Neural cell (in vitro differentiated cells): ENCODE measurements at regions not wholly inside any gene's neighbourhood (a gene's known extent, or its start where the extent isn't known, plus 50 kb on each side); places are given as distances from the start of the nearest gene placed in this dataset.

Experiments used
- CTCF ChIP-seq: fragments of 450-650 bp; IDR thresholded peaks from 2 replicates; pipeline ENCODE4 v1.5.1; 2014; ENCODE audit warnings: antibody characterized with exemption, mild to moderate bottlenecking, moderate library complexity; ENCODE audit not compliant: poor library complexity, severe bottlenecking
- EP300 ChIP-seq: fragments of 450-650 bp; conservative IDR thresholded peaks from 2 replicates; pipeline ENCODE4 v1.6.1; 2014; ENCODE audit warnings: antibody characterized with exemption, mild to moderate bottlenecking, moderate library complexity; ENCODE audit not compliant: poor library complexity, severe bottlenecking
- SMC3 ChIP-seq: fragments of 450-650 bp; conservative IDR thresholded peaks from 2 replicates; pipeline ENCODE4 v1.6.1; 2014; ENCODE audit warnings: antibody characterized with exemption, mild to moderate bottlenecking, moderate library complexity; ENCODE audit not compliant: poor library complexity
- TAF1 ChIP-seq: IDR thresholded peaks from 2 replicates; pipeline ENCODE4 v1.6.1; 2012; ENCODE audit warnings: low read depth

- no peak for TF ChIP-seq CTCF
- TF ChIP-seq SMC3: no peak
- no peak for TF ChIP-seq EP300
- no peak for TF ChIP-seq TAF1
These were observed 400.4 kb upstream of the KIF2A start for GRCh38 chr5:61905613-61906012.
